Kidney epithelial cell (primary cell): ENCODE measurements at regions not wholly inside any gene's neighbourhood (a gene's known extent, or its start where the extent isn't known, plus 50 kb on each side); places are given as distances from the start of the nearest gene placed in this dataset.

Experiments used
- DNase-seq: peaks from one replicate; pipeline ENCODE4 v3.0.0-alpha.2; 2010; ENCODE audit warnings: low read depth
- H3K27me3 ChIP-seq: 2 replicates; pipeline ENCODE4 v1.6.0; 2011; ENCODE audit warnings: low read length; ENCODE audit not compliant: control insufficient read depth, insufficient read depth
- H3K36me3 ChIP-seq: 2 replicates; pipeline ENCODE4 v1.5.1; 2011; ENCODE audit warnings: low read length; ENCODE audit not compliant: control insufficient read depth, insufficient read depth
- H3K4me3 ChIP-seq: 2 replicates; pipeline ENCODE4 v1.5.1; 2011; ENCODE audit warnings: low read depth, mild to moderate bottlenecking, control low read depth, low read length
- CTCF ChIP-seq: IDR thresholded peaks from 2 replicates; pipeline ENCODE4 v1.5.1; 2011; ENCODE audit warnings: mild to moderate bottlenecking, moderate library complexity, low read length, control low read depth, inconsistent platforms; ENCODE audit not compliant: insufficient read depth, poor library complexity, severe bottlenecking

- no peak for TF ChIP-seq CTCF
- Histone ChIP-seq H3K4me3 (no peak overlapping the region), H3K27me3 (no peaks in the 10 kb centered on the region), H3K36me3 (no peaks in the 10 kb centered on the region)
- DNase-seq = no peak
Observed at GRCh38 chr9:24438876-24439275, 106.8 kb downstream of the IZUMO3 start.

GRCh38 chr9:24436761-24437160 lies 108.9 kb downstream of the IZUMO3 start:
- peak; percentile 48 for DNase-seq
- no peak for TF ChIP-seq CTCF
- H3K36me3 ChIP-seq = no peaks in the 10 kb centered on the region

GRCh38 chr9:24434183-24434582 lies 111.5 kb downstream of the IZUMO3 start:
- no peak for DNase-seq
- Histone ChIP-seq H3K27me3 (no peaks in the 10 kb centered on the region), H3K4me3 (no peak overlapping the region), H3K36me3 (no peaks in the 10 kb centered on the region)
- no peak for TF ChIP-seq CTCF

More at GRCh38 chr9:24436761-24437160, 108.9 kb downstream of the IZUMO3 start:
- H3K4me3 ChIP-seq = no peak overlapping the region
- no peaks in the 10 kb centered on the region for H3K27me3 ChIP-seq

- H3K36me3 ChIP-seq = no peaks in the 10 kb centered on the region
- DNase-seq = no peak
- no peaks in the 10 kb centered on the region for H3K27me3 ChIP-seq
- H3K4me3 ChIP-seq = no peak overlapping the region
- no peak for TF ChIP-seq CTCF
Observed at GRCh38 chr9:24416136-24416535, 129.6 kb downstream of the IZUMO3 start.

GRCh38 chr9:24413651-24414050 lies 132.0 kb downstream of the IZUMO3 start:
- Histone ChIP-seq H3K36me3 (no peaks in the 10 kb centered on the region), H3K27me3 (no peaks in the 10 kb centered on the region), H3K4me3 (no peak overlapping the region)
- no peak for TF ChIP-seq CTCF
- DNase-seq = no peak

GRCh38 chr9:24398466-24398865 lies 147.2 kb downstream of the IZUMO3 start:
- no peaks in the 10 kb centered on the region for H3K27me3 ChIP-seq
- TF ChIP-seq CTCF = no peak
- no peak overlapping the region for H3K4me3 ChIP-seq
- DNase-seq = no peak
- H3K36me3 ChIP-seq = no peaks in the 10 kb centered on the region
